ENCODE measurements at regions not wholly inside any gene's neighbourhood (a gene's known extent, or its start where the extent isn't known, plus 50 kb on each side); places are given as distances from the start of the nearest gene placed in this dataset.

- DNase-seq (ENCODE audit: low spot score): no peak
Measured at GRCh38 chr4:24002330-24002966, 112.6 kb upstream of the PPARGC1A start.

GRCh38 chr4:24001486-24002329 lies 111.9 kb upstream of the PPARGC1A start:
- Mint-ChIP-seq H3K4me1 (ENCODE audit: low read depth) (peaks cover 18% of the 10 kb centered on the region), H3K36me3 (ENCODE audit: low read depth) (no peaks in the 10 kb centered on the region), H3K27ac (ENCODE audit: unreplicated experiment) (no peak overlapping the region), H3K9me3 (ENCODE audit: low read depth) (no peaks in the 10 kb centered on the region), H3K27me3 (ENCODE audit: low read depth) (peaks cover 2% of the 10 kb centered on the region), H3K4me3 (ENCODE audit: unreplicated experiment) (no peak overlapping the region)
- DNase-seq (ENCODE audit: low spot score): no peak
- no peak for TF ChIP-seq CTCF (IDR thresholded peaks at IDR 0.05)

More at GRCh38 chr4:24002330-24002966, 112.6 kb upstream of the PPARGC1A start:
- no peak overlapping the region for H3K27ac Mint-ChIP-seq (ENCODE audit: unreplicated experiment)
- H3K4me1 Mint-ChIP-seq (ENCODE audit: low read depth): peaks cover 18% of the 10 kb centered on the region
- no peak for TF ChIP-seq CTCF (IDR thresholded peaks at IDR 0.05)
- no peaks in the 10 kb centered on the region for H3K9me3 Mint-ChIP-seq (ENCODE audit: low read depth)
- no peaks in the 10 kb centered on the region for H3K36me3 Mint-ChIP-seq (ENCODE audit: low read depth)
- H3K27me3 Mint-ChIP-seq (ENCODE audit: low read depth): peaks cover 2% of the 10 kb centered on the region
- H3K4me3 Mint-ChIP-seq (ENCODE audit: unreplicated experiment): no peak overlapping the region

DNA sequence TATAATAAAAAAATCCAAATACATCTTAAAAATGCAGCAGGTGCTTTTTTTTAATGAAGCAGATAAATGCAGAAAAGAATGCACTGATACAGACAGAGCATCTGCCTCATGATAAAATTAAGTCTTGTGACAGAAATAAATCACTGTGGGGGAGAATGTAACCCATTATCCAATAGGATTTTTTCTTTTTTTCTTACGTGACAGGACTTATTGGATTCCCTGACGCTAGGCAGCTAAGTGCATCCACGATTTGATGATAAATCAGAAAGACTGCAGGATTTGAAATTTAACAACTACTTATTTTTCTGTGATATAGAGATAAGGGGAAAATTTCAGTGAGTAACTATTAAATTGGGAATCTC lies 110.6 kb upstream of the PPARGC1A start:
- H3K4me3 Mint-ChIP-seq (ENCODE audit: unreplicated experiment): no peak overlapping the region
- no peaks in the 10 kb centered on the region for H3K9me3 Mint-ChIP-seq (ENCODE audit: low read depth)
- H3K27me3 Mint-ChIP-seq (ENCODE audit: low read depth): peaks cover 4% of the 10 kb centered on the region
- peaks cover 18% of the 10 kb centered on the region for H3K4me1 Mint-ChIP-seq (ENCODE audit: low read depth)
- H3K27ac Mint-ChIP-seq (ENCODE audit: unreplicated experiment): no peak overlapping the region
- TF ChIP-seq CTCF (IDR thresholded peaks at IDR 0.05): no peak
- DNase-seq (ENCODE audit: low spot score): no peak
- H3K36me3 Mint-ChIP-seq (ENCODE audit: low read depth): no peaks in the 10 kb centered on the region

DNA sequence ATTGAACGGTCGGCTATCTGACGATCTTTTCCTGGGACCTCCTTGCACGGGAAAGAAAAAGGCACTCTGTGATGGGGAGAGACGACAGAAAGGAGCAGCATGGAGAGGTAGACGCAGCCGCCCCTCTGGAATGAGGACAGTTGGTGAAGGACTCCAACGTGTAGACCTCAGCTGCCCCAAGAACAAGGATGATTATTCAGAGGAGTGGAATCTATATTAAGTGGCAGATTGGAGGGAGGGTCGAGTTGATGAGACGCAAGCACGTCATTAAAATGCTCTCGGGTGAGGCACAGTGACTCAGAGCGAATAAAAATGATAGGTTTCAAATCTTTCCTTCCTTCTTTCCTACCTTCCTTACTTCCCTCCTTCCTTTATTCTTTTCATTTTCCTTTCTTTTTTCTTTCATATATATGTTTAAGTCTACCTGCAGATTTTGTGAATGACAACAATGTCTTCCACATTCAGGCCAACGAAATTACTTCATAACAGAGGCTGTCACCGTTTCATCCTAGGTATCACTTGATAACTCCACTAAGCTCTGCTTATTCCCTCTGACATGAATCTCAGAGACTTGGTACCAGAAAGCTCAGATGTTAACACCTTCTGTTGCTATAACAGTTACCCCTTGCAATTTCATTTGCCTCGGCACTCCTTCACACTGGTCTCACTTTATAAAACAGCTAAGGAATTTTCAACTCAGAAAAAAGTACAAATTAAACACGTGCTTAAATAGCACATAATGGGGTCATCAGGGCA lies 110.0 kb upstream of the PPARGC1A start:
- Mint-ChIP-seq H3K27ac (ENCODE audit: unreplicated experiment) (no peak overlapping the region), H3K36me3 (ENCODE audit: low read depth) (no peaks in the 10 kb centered on the region), H3K27me3 (ENCODE audit: low read depth) (peaks cover 6% of the 10 kb centered on the region), H3K4me1 (ENCODE audit: low read depth) (peaks cover 18% of the 10 kb centered on the region), H3K9me3 (ENCODE audit: low read depth) (no peaks in the 10 kb centered on the region), H3K4me3 (ENCODE audit: unreplicated experiment) (no peak overlapping the region)
- no peak for DNase-seq (ENCODE audit: low spot score)
- TF ChIP-seq CTCF (IDR thresholded peaks at IDR 0.05): no peak

- no peaks in the 10 kb centered on the region for H3K36me3 Mint-ChIP-seq (ENCODE audit: low read depth)
- H3K4me1 Mint-ChIP-seq (ENCODE audit: low read depth): no peaks in the 10 kb centered on the region
- no peak overlapping the region for H3K27ac Mint-ChIP-seq (ENCODE audit: unreplicated experiment)
- H3K27me3 Mint-ChIP-seq (ENCODE audit: low read depth): peaks cover 9% of the 10 kb centered on the region
- no peak for TF ChIP-seq CTCF (IDR thresholded peaks at IDR 0.05)
- no peak overlapping the region for H3K4me3 Mint-ChIP-seq (ENCODE audit: unreplicated experiment)
- H3K9me3 Mint-ChIP-seq (ENCODE audit: low read depth): no peaks in the 10 kb centered on the region
- DNase-seq (ENCODE audit: low spot score): no peak
Measured at GRCh38 chr4:23993373-23993772, 103.5 kb upstream of the PPARGC1A start.

All from chondrocyte (in vitro differentiated cells).